PC-9 (cell line): ENCODE measurements at regions not wholly inside any gene's neighbourhood (a gene's known extent, or its start where the extent isn't known, plus 50 kb on each side); places are given as distances from the start of the nearest gene placed in this dataset.

Experiments
- BruUV-seq: library from RNA; stranded (reverse); fragments of 400-500 nt; replicated peaks from 2 replicates; lab custom pipeline; 2021; lab: Mats Ljungman, UMichigan
- CTCF ChIA-PET: fragments of 300-600 bp; sonication (Branson Sonifier 250); formaldehyde crosslinking; loops from one replicate; lab custom pipeline; 2022; ENCODE audit warnings: antibody characterized with exemption; lab: Charles Lee
- POLR2A ChIA-PET: fragments of 300-600 bp; sonication (Branson Sonifier 250); formaldehyde crosslinking; loops from one replicate; lab custom pipeline; 2022; ENCODE audit warnings: antibody characterized with exemption; ENCODE audit not compliant: unreplicated experiment; lab: Charles Lee
- DNase-seq, 2 experiments: peaks; one replicate each; pipeline versions ENCODE4 v3.0.0 to v3.0.0-alpha.2; 2015 to 2022; ENCODE audit warnings: mixed read lengths in 1 of 2
- H2AFZ ChIP-seq: fragments of 200-600 bp; sonication (generic); 2 replicates; pipeline ENCODE4 v1.8.1; 2017; ENCODE audit warnings: antibody characterized with exemption
- H3F3A ChIP-seq: fragments of 200-600 bp; sonication (generic); 2 replicates; pipeline ENCODE4 v1.8.1; 2017; ENCODE audit warnings: antibody characterized with exemption, mild to moderate bottlenecking, low read depth; ENCODE audit not compliant: insufficient read depth
- H3K27ac ChIP-seq: fragments of 200-600 bp; sonication (generic); 2 replicates; pipeline ENCODE4 v1.6.1; 2016; ENCODE audit warnings: mixed run types
- H3K27me3 ChIP-seq: fragments of 200-600 bp; sonication (generic); 2 replicates; pipeline ENCODE4 v1.6.1; 2016; ENCODE audit warnings: low read depth, mixed run types; ENCODE audit not compliant: insufficient read depth
- H3K36me3 ChIP-seq: fragments of 200-600 bp; sonication (generic); 2 replicates; pipeline ENCODE4 v1.6.1; 2016; ENCODE audit warnings: low read depth, mixed run types
- H3K4me1 ChIP-seq: fragments of 200-600 bp; sonication (generic); replicated peaks from 2 replicates; pipeline ENCODE4 v1.6.1; 2016; ENCODE audit warnings: mixed run types; ENCODE audit not compliant: insufficient read depth
- H3K4me2 ChIP-seq: fragments of 200-600 bp; sonication (generic); 2 replicates; pipeline ENCODE4 v1.6.1; 2017; ENCODE audit warnings: mixed run types
- H3K4me3 ChIP-seq: fragments of 200-600 bp; sonication (generic); 2 replicates; pipeline ENCODE4 v1.6.1; 2016; ENCODE audit warnings: mixed run types
- H3K79me2 ChIP-seq: fragments of 200-600 bp; sonication (generic); 2 replicates; pipeline ENCODE4 v1.6.1; 2017; ENCODE audit warnings: low read depth, mixed run types
- H3K9me2 ChIP-seq: fragments of 200-600 bp; sonication (generic); 2 replicates; pipeline ENCODE4 v1.8.1; 2017; ENCODE audit warnings: mild to moderate bottlenecking; ENCODE audit not compliant: insufficient read depth
- H3K9me3 ChIP-seq: fragments of 200-600 bp; sonication (generic); 2 replicates; pipeline ENCODE4 v1.8.1; 2016; ENCODE audit warnings: low read depth; ENCODE audit not compliant: insufficient read depth
- H4K20me1 ChIP-seq: fragments of 200-600 bp; sonication (generic); 2 replicates; pipeline ENCODE4 v1.8.1; 2017; ENCODE audit not compliant: insufficient read depth
- EZH2 ChIP-seq: fragments of 200-600 bp; sonication (generic); IDR thresholded peaks from 2 replicates; pipeline ENCODE4 v1.8.0; 2017; ENCODE audit warnings: antibody characterized with exemption, low read depth
- intact Hi-C: fragments of 100-400 bp; cut with micrococcal nuclease; formaldehyde crosslinking; loops from one replicate; pipeline ENCODE4 v1.10.0; 2022; ENCODE audit not compliant: unreplicated experiment
- TF ChIP-seq, protein P1 (sequence below): fragments of 200-600 bp; sonication (generic); conservative IDR thresholded peaks from 2 replicates; pipeline ENCODE4 v1.6.1; 2017; ENCODE audit warnings: mixed run types, antibody characterized with exemption, mild to moderate bottlenecking, moderate library complexity

DNA sequence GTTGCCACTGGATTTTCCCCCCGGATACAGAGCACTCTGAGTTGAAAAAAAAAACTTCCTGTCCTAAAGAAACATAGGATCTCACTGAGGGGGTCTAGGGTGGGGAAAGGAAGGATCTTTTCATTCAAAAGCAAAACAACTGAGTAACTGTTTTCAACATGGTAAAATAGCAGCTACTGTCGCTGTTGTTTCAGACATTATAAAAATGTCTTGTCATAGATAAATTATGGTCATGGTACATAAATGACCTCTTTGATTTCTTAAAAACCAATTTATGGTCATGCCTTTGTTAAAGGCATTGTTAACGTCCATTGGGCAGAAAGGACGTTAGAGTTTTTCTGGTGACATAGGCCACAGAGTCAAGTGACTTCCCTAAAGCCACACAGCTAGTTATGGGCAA, 180.4 kb upstream of the DTNBP1 start:
- intact Hi-C loops, result no loop called here

DNA sequence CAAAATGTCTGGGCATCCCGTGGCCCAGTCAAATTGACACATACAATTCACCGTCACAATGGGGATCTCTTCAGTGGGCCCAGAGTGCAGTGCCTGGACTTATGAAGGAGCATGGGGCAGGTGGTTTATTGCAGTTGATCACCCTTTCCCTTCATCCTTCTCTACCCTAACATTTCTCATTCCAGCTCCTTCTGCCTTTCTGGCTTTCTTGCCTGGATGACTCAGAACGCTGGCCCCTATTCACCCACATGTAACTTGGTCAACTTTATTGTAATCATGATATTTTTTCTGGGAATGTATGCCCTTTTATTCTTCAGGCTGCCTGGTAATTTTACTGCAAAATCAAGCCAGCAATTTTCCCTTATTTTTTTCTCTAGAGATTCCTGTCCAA, 179.9 kb upstream of the DTNBP1 start:
- H2AFZ ChIP-seq, result no peak overlapping the region
- H3K4me3 ChIP-seq, result no peak overlapping the region
- no TSS peak for BruUV-seq
- POLR2A ChIA-PET, result no interaction called here
- intact Hi-C loops, result no loop called here
- CTCF ChIA-PET, result no interaction called here
- no peak overlapping the region for H3K4me2 ChIP-seq
- H3K27me3 ChIP-seq, result peaks cover 69% of the 10 kb centered on the region
- H3K9me3 ChIP-seq, result no peaks in the 10 kb centered on the region; the same call in 1 of the 2 replicates
- H3F3A ChIP-seq, result no peaks in the 10 kb centered on the region
- H3K79me2 ChIP-seq, result no peaks in the 10 kb centered on the region
- H3K9me2 ChIP-seq, result no peaks in the 10 kb centered on the region
- TF ChIP-seq, protein P1, sequence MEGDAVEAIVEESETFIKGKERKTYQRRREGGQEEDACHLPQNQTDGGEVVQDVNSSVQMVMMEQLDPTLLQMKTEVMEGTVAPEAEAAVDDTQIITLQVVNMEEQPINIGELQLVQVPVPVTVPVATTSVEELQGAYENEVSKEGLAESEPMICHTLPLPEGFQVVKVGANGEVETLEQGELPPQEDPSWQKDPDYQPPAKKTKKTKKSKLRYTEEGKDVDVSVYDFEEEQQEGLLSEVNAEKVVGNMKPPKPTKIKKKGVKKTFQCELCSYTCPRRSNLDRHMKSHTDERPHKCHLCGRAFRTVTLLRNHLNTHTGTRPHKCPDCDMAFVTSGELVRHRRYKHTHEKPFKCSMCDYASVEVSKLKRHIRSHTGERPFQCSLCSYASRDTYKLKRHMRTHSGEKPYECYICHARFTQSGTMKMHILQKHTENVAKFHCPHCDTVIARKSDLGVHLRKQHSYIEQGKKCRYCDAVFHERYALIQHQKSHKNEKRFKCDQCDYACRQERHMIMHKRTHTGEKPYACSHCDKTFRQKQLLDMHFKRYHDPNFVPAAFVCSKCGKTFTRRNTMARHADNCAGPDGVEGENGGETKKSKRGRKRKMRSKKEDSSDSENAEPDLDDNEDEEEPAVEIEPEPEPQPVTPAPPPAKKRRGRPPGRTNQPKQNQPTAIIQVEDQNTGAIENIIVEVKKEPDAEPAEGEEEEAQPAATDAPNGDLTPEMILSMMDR, result no peak
- TF ChIP-seq EZH2, result no peak
- H3K36me3 ChIP-seq, result no peaks in the 10 kb centered on the region
- no peaks in the 10 kb centered on the region for H4K20me1 ChIP-seq
- no peaks in the 10 kb centered on the region for H3K4me1 ChIP-seq
- no peak for DNase-seq
- no peak overlapping the region for H3K27ac ChIP-seq

More for the DNA sequence above, 180.4 kb upstream of the DTNBP1 start:
- no TSS peak for BruUV-seq
- Histone ChIP-seq H3K27me3 (peaks cover 68% of the 10 kb centered on the region), H4K20me1 (no peaks in the 10 kb centered on the region), H3K4me1 (no peaks in the 10 kb centered on the region), H3K79me2 (no peaks in the 10 kb centered on the region), H3K9me3 (no peaks in the 10 kb centered on the region; the same call in 1 of the 2 replicates), H3K4me2 (no peak overlapping the region), H2AFZ (no peak overlapping the region), H3K9me2 (no peaks in the 10 kb centered on the region), H3K36me3 (no peaks in the 10 kb centered on the region), H3K27ac (no peak overlapping the region), H3K4me3 (no peak overlapping the region), H3F3A (no peaks in the 10 kb centered on the region)
- ChIA-PET CTCF (no interaction called here), POLR2A (no interaction called here)
- TF ChIP-seq EZH2, result no peak
- TF ChIP-seq, protein P1, result no peak
- no peak for DNase-seq

DNA sequence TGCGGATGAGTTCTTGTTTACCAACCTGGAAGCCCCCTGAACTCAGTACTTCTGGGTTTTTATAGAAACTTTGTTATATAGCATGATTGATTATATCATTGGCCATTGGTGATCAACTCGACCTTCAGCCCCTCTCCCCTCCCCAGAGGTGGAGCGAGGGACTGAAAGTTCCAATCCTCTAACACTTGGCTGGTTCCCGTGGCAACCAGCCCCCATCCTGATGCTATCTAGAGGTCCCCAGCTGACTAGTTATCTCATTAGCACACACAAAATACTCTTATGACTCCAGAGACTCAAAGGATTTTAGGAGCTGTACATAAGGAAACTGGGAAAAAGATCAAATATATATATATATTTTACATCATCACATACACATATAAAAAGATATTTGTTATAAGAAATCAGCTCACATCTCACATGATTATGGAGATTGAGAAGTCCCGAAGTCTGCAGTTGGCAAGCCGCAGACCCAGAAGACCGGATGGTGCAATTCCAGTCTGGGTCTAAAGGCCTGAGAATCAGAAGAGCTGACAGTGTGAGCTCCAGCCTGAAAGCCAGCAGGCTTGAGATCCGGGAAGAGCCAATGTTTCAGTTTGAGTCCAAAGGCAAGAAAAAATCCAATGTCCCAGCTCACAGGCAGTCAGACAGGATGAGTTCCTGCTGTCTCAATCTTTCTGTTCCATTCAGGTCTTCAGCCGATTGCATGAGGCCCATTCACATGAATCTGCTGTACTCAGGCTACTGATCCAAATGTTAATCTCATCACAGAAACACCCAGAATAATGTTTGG, 179.3 kb upstream of the DTNBP1 start:
- H3K4me1 ChIP-seq, result no peaks in the 10 kb centered on the region
- ChIA-PET POLR2A (no interaction called here), CTCF (no interaction called here)

More for the DNA sequence above, 179.3 kb upstream of the DTNBP1 start:
- H3K27me3 ChIP-seq, result peaks cover 71% of the 10 kb centered on the region
- H3K9me3 ChIP-seq, result no peaks in the 10 kb centered on the region; the same call in 1 of the 2 replicates
- DNase-seq, result no peak
- H3K9me2 ChIP-seq, result no peaks in the 10 kb centered on the region
- H3K79me2 ChIP-seq, result no peaks in the 10 kb centered on the region
- no peak for TF ChIP-seq EZH2
- TF ChIP-seq, protein P1, result no peak
- H3F3A ChIP-seq, result no peaks in the 10 kb centered on the region
- no TSS peak for BruUV-seq
- no peak overlapping the region for H3K4me3 ChIP-seq
- no peaks in the 10 kb centered on the region for H4K20me1 ChIP-seq
- no peaks in the 10 kb centered on the region for H3K36me3 ChIP-seq
- H3K4me2 ChIP-seq, result no peak overlapping the region
- H2AFZ ChIP-seq, result no peak overlapping the region
- no peak overlapping the region for H3K27ac ChIP-seq
- intact Hi-C loops, result no loop called here
